H1 (cell line): ENCODE measurements at regions not wholly inside any gene's neighbourhood (a gene's known extent, or its start where the extent isn't known, plus 50 kb on each side); places are given as distances from the start of the nearest gene placed in this dataset.

ENCODE experiments used
- CTCF ChIA-PET: fragments of 300-600 bp; sonication (Branson Sonifier 250); formaldehyde crosslinking; loops from one replicate; lab custom pipeline; 2021; ENCODE audit not compliant: partially characterized antibody; lab: Charles Lee
- POLR2A ChIA-PET: fragments of 300-600 bp; sonication (Branson Sonifier 250); formaldehyde crosslinking; loops from one replicate; lab custom pipeline; 2021; ENCODE audit warnings: inconsistent platforms; ENCODE audit not compliant: partially characterized antibody; lab: Charles Lee
- DNase-seq, 2 experiments: peaks; one replicate each; pipeline versions ENCODE4 v3.0.0 to v3.0.0-alpha.2; 2010 to 2022; ENCODE audit warnings: low spot score in 2 of 2, low read depth in 1 of 2, mixed read lengths in 1 of 2
- FAIRE-seq: peaks from 2 replicates; lab custom pipeline; 2011; peaks lifted over from hg19 to GRCh38; lab: Jason Lieb, UNC
- H2AFZ ChIP-seq: 2 replicates; pipeline ENCODE4 v1.8.1; 2012; ENCODE audit warnings: low read length, inconsistent platforms
- H2AK5ac ChIP-seq: 2 replicates; pipeline ENCODE4 v1.6.1; 2013; ENCODE audit warnings: low read depth, low read length
- H2BK120ac ChIP-seq: replicated peaks from 2 replicates; pipeline ENCODE3; 2013; ENCODE audit warnings: low read depth, low read length, inconsistent platforms
- H2BK12ac ChIP-seq: 2 replicates; pipeline ENCODE4 v1.6.1; 2013; ENCODE audit warnings: low read depth, low read length
- H2BK15ac ChIP-seq: 2 replicates; pipeline ENCODE4 v1.6.1; 2013; ENCODE audit warnings: low read length
- H2BK20ac ChIP-seq: 2 replicates; pipeline ENCODE4 v1.6.1; 2013; ENCODE audit warnings: low read length
- H2BK5ac ChIP-seq: 2 replicates; pipeline ENCODE4 v1.6.1; 2013; ENCODE audit warnings: low read depth, low read length
- H3K14ac ChIP-seq: 2 replicates; pipeline ENCODE4 v1.6.1; 2013; ENCODE audit warnings: inconsistent platforms; ENCODE audit not compliant: insufficient read length
- H3K18ac ChIP-seq: 2 replicates; pipeline ENCODE4 v1.6.1; 2013; ENCODE audit warnings: low read length; ENCODE audit errors: extremely low read depth
- H3K23ac ChIP-seq: 2 replicates; pipeline ENCODE4 v1.6.1; 2013; ENCODE audit warnings: inconsistent platforms; ENCODE audit not compliant: insufficient read length
- H3K23me2 ChIP-seq: 2 replicates; pipeline ENCODE4 v1.6.1; 2013; ENCODE audit warnings: low read depth, low read length
- H3K27ac ChIP-seq: 2 replicates; pipeline ENCODE4 v1.6.1; 2011; ENCODE audit warnings: low read depth, low read length, inconsistent platforms
- H3K27me3 ChIP-seq, 4 experiments: replicated peaks in 1 of 4; 1 replicate in 1 of 4; 2 replicates in 3 of 4; pipeline versions ENCODE4 v1.6.1 to v1.8.1; 2011 to 2013; ENCODE audit warnings: low read length in 3 of 4, mild to moderate bottlenecking in 3 of 4, inconsistent platforms in 2 of 4, mixed read lengths in 2 of 4, moderate library complexity in 1 of 4; ENCODE audit not compliant: control insufficient read depth in 3 of 4, insufficient read depth in 3 of 4; ENCODE audit errors: extremely low read depth in 1 of 4
- H3K36me3 ChIP-seq, 4 experiments: 2 replicates each; pipeline versions ENCODE4 v1.6.1 to v1.8.1; 2011 to 2013; ENCODE audit warnings: mild to moderate bottlenecking in 4 of 4, low read length in 3 of 4, moderate library complexity in 2 of 4, control low read depth in 1 of 4, inconsistent platforms in 1 of 4; ENCODE audit not compliant: insufficient read depth in 4 of 4, control insufficient read depth in 2 of 4
- H3K4ac ChIP-seq: replicated peaks from 2 replicates; pipeline ENCODE3; 2013; ENCODE audit warnings: low read length, low read depth, mixed read lengths, inconsistent platforms; ENCODE audit not compliant: insufficient read length
- H3K4me1 ChIP-seq, 4 experiments: replicated peaks in 1 of 4; 1 replicate in 1 of 4; 2 replicates in 3 of 4; pipeline versions ENCODE4 v1.6.1 to v1.8.1; 2011 to 2013; ENCODE audit warnings: low read length in 3 of 4, inconsistent platforms in 2 of 4, mixed read lengths in 1 of 4; ENCODE audit not compliant: insufficient read depth in 4 of 4, control insufficient read depth in 3 of 4
- H3K4me2 ChIP-seq, 2 experiments: 2 replicates each; pipeline versions ENCODE4 v1.6.1 to v1.8.1; 2011 to 2013; ENCODE audit warnings: low read depth in 2 of 2, low read length in 2 of 2, control low read depth in 1 of 2, inconsistent platforms in 1 of 2, mild to moderate bottlenecking in 1 of 2; ENCODE audit not compliant: insufficient read depth in 1 of 2
- H3K4me3 ChIP-seq, 4 experiments: fragments of 200-600, 300-600 bp in 1 of 4; sonication (generic), shearing (Covaris generic), sonication (Bioruptor Twin) in 1 of 4; 2 replicates each; pipeline versions ENCODE4 v1.5.1 to v1.8.1; 2011 to 2016; ENCODE audit warnings: low read length in 4 of 4, low read depth in 3 of 4, control low read depth in 2 of 4, inconsistent platforms in 2 of 4, mild to moderate bottlenecking in 2 of 4, mixed read lengths in 1 of 4, moderate library complexity in 1 of 4; ENCODE audit not compliant: insufficient read depth in 2 of 4; ENCODE audit errors: extremely low read depth in 1 of 4
- H3K56ac ChIP-seq: replicated peaks from 2 replicates; pipeline ENCODE3; 2013; ENCODE audit warnings: low read depth, mild to moderate bottlenecking, mixed read lengths, low read length, inconsistent platforms; ENCODE audit not compliant: insufficient read length
- H3K79me1 ChIP-seq: 2 replicates; pipeline ENCODE4 v1.6.1; 2013; ENCODE audit warnings: low read depth, low read length, control low read depth
- H3K79me2 ChIP-seq, 2 experiments: 2 replicates each; pipeline versions ENCODE4 v1.6.1 to v1.8.1; 2012 to 2013; ENCODE audit warnings: low read length in 2 of 2, mild to moderate bottlenecking in 2 of 2, inconsistent platforms in 1 of 2; ENCODE audit not compliant: insufficient read depth in 2 of 2, control insufficient read depth in 1 of 2
- H3K9ac ChIP-seq, 4 experiments: replicated peaks in 1 of 4; 1 replicate in 1 of 4; 2 replicates in 3 of 4; pipeline versions ENCODE4 v1.6.1 to v1.8.1; 2011 to 2013; ENCODE audit warnings: low read depth in 3 of 4, low read length in 3 of 4, control low read depth in 2 of 4, mild to moderate bottlenecking in 2 of 4, moderate library complexity in 2 of 4, inconsistent platforms in 1 of 4; ENCODE audit errors: extremely low read depth in 1 of 4
- H3K9me3 ChIP-seq, 2 experiments: 2 replicates each; pipeline versions ENCODE4 v1.6.1 to v1.8.1; 2012 to 2013; ENCODE audit warnings: mild to moderate bottlenecking in 2 of 2, moderate library complexity in 2 of 2, control low read depth in 1 of 2, inconsistent platforms in 1 of 2, low read depth in 1 of 2, low read length in 1 of 2, mixed read lengths in 1 of 2; ENCODE audit not compliant: insufficient read depth in 2 of 2
- H4K20me1 ChIP-seq, 2 experiments: replicated peaks in 1 of 2; 2 replicates each; pipeline versions ENCODE3 to v1.8.1; 2011 to 2013; ENCODE audit warnings: inconsistent platforms in 2 of 2, low read length in 2 of 2, mild to moderate bottlenecking in 1 of 2; ENCODE audit not compliant: insufficient read depth in 2 of 2, control insufficient read depth in 1 of 2
- H4K5ac ChIP-seq: 2 replicates; pipeline ENCODE4 v1.6.1; 2013; ENCODE audit warnings: low read length, low read depth, mixed read lengths, inconsistent platforms; ENCODE audit not compliant: insufficient read length
- H4K8ac ChIP-seq: 2 replicates; pipeline ENCODE4 v1.8.0; 2013; ENCODE audit warnings: mild to moderate bottlenecking, moderate library complexity, low read length, inconsistent platforms; ENCODE audit not compliant: insufficient read depth; ENCODE audit errors: extremely low read depth
- H4K91ac ChIP-seq: replicated peaks from 2 replicates; pipeline ENCODE3; 2013; ENCODE audit warnings: low read length, mixed read lengths, inconsistent platforms; ENCODE audit not compliant: insufficient read length
- CBX5 ChIP-seq: fragments of 300-800, 300-1000 bp; sonication (generic); IDR thresholded peaks from 2 replicates; pipeline ENCODE4 v1.7.1; 2016; ENCODE audit warnings: antibody characterized with exemption, low read length, low read depth
- CREB1 ChIP-seq: IDR thresholded peaks from 2 replicates; pipeline ENCODE4 v1.6.1; 2012; ENCODE audit warnings: inconsistent platforms
- EGR1 ChIP-seq: IDR thresholded peaks from 2 replicates; pipeline ENCODE4 v1.6.1; 2011; ENCODE audit warnings: low read depth, low read length, borderline replicate concordance
- FOSL1 ChIP-seq: IDR thresholded peaks from 2 replicates; pipeline ENCODE4 v1.6.1; 2011; ENCODE audit warnings: mild to moderate bottlenecking, low read depth, low read length, moderate library complexity; ENCODE audit not compliant: insufficient read depth
- GTF2F1 ChIP-seq: IDR thresholded peaks from 2 replicates; pipeline ENCODE4 v1.6.1; 2012; ENCODE audit warnings: low read depth, low read length, improper control_type of control experiment, borderline replicate concordance
- HDAC2 ChIP-seq, 2 experiments: fragments of 300-600 bp in 1 of 2; sonication (generic) in 1 of 2; IDR thresholded peaks; 2 replicates each; pipeline ENCODE4 v1.6.1; 2011 to 2012; ENCODE audit warnings: low read depth in 2 of 2, low read length in 2 of 2, mild to moderate bottlenecking in 2 of 2, moderate library complexity in 2 of 2, borderline replicate concordance in 1 of 2, inconsistent platforms in 1 of 2
- JUND ChIP-seq: IDR thresholded peaks from 2 replicates; pipeline ENCODE4 v1.6.1; 2011; ENCODE audit warnings: mild to moderate bottlenecking, improper control_type of control experiment, low read length
- KDM1A ChIP-seq: fragments of 200-600, 300-600 bp; sonication (generic); IDR thresholded peaks from 2 replicates; pipeline ENCODE4 v1.7.1; 2016; ENCODE audit warnings: mild to moderate bottlenecking, low read length, borderline replicate concordance
- MAFK ChIP-seq: IDR thresholded peaks from 2 replicates; pipeline ENCODE4 v1.6.1; 2012; ENCODE audit warnings: low read depth, mild to moderate bottlenecking, improper control_type of control experiment, low read length
- NRF1 ChIP-seq: IDR thresholded peaks from 2 replicates; pipeline ENCODE4 v1.6.1; 2011; ENCODE audit warnings: mild to moderate bottlenecking, low read depth, low read length, improper control_type of control experiment
- RBBP5 ChIP-seq: IDR thresholded peaks from 2 replicates; pipeline ENCODE4 v1.7.1; 2012; ENCODE audit warnings: low read depth, mild to moderate bottlenecking, inconsistent platforms, low read length, moderate library complexity, borderline replicate concordance
- SUZ12 ChIP-seq: fragments of 200-600 bp; sonication (generic); IDR thresholded peaks from 2 replicates; pipeline ENCODE4 v1.6.1; 2012; ENCODE audit warnings: mild to moderate bottlenecking, inconsistent platforms, low read length, moderate library complexity, mixed read lengths
- YY1 ChIP-seq: IDR thresholded peaks from 2 replicates; pipeline ENCODE4 v1.6.1; 2011; ENCODE audit warnings: low read depth, mild to moderate bottlenecking, low read length
- ZNF274 ChIP-seq: IDR thresholded peaks from 2 replicates; pipeline ENCODE4 v1.7.0; 2012; ENCODE audit warnings: low read length, borderline replicate concordance; ENCODE audit errors: extremely low read depth
- WGBS, 2 experiments: shearing (Covaris generic) in 1 of 2; methylation state at CpG; one replicate each; pipeline versions ENCODE4 v1.1.6 to v1.1.7; 2013 to 2015; ENCODE audit warnings: low lambda C conversion rate in 2 of 2, mixed read lengths in 2 of 2, inconsistent platforms in 1 of 2, low coverage in 1 of 2, missing lambda C conversion rate in 1 of 2; ENCODE audit not compliant: insufficient replicate concordance in 2 of 2, insufficient coverage in 1 of 2, insufficient read length in 1 of 2; ENCODE audit errors: extremely low coverage in 1 of 2, missing lambda C conversion rate in 1 of 2; 5-methylcytosine and 5-hydroxymethylcytosine counted together
- TF ChIP-seq, protein P1 (sequence below): IDR thresholded peaks from 2 replicates; pipeline ENCODE4 v1.6.1; 2011; ENCODE audit warnings: low read depth, mild to moderate bottlenecking, low read length; ENCODE audit not compliant: insufficient read depth

DNA sequence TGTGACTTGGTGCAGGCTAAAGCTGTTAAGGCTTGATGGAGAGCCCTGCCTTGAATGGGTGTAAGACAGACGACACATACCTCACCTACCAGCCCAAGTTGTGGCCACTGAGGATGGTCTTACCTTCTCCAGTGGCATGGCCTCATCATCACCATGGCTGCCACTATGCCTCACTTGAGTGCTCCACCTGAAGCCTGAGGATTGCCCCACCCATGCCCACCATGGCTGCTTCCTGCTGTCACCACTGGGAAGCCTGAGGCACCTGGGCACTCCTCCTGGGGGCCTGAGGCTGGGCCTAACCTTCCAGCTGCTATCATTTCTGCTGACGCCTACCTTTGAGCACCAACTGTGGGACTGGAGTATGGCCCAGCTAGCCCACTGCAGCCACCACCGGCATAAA lies 1605.7 kb upstream of the FLRT2 start:
- Histone ChIP-seq H3K9me3 (no peaks in the 10 kb centered on the region), H4K91ac (no peak overlapping the region), H2BK15ac (no peak overlapping the region), H3K4me1 (no peaks in the 10 kb centered on the region), H4K8ac (no peak overlapping the region), H3K56ac (no peak overlapping the region), H3K4me3 (no peak overlapping the region), H2AFZ (no peak overlapping the region), H2BK20ac (no peak overlapping the region), H3K4ac (no peak overlapping the region), H4K20me1 (no peaks in the 10 kb centered on the region), H3K79me1 (no peaks in the 10 kb centered on the region), H3K4me2 (no peak overlapping the region), H2BK5ac (no peak overlapping the region), H3K23me2 (no peaks in the 10 kb centered on the region), H4K5ac (no peak overlapping the region), H3K14ac (no peak overlapping the region), H3K9ac (no peak overlapping the region), H3K18ac (no peak overlapping the region), H3K36me3 (no peaks in the 10 kb centered on the region), H2BK12ac (no peak overlapping the region), H3K27me3 (no peaks in the 10 kb centered on the region), H3K79me2 (no peaks in the 10 kb centered on the region), H3K23ac (no peak overlapping the region), H2BK120ac (no peak overlapping the region), H3K27ac (no peak overlapping the region), H2AK5ac (no peak overlapping the region)
- 89% methylated on average over 3 of the region's 3 CpGs; no CpG with 5 or more reads in 1 of the 2 experiments for WGBS, 2 experiments
- DNase-seq, result no peak
- FAIRE-seq, result no peak
- CTCF ChIA-PET, result interaction anchor here (0.5 to 1.3 kb wide), 2 partner anchors 45 to 690 kb away, joined by 3 read pairs; no protein-coding TSS in a partner anchor
- POLR2A ChIA-PET, result no interaction called here
- TF ChIP-seq MAFK (no peak), SUZ12 (no peak), CREB1 (no peak), YY1 (no peak), CBX5 (no peak), HDAC2 (IDR thresholded peaks at IDR 0.05; ENCODE audit: borderline replicate concordance in 1 of 2, low read depth in 2 of 2, low read length in 2 of 2) (no peak), FOSL1 (no peak), EGR1 (no peak), KDM1A (no peak), ZNF274 (no peak), RBBP5 (no peak), JUND (no peak), GTF2F1 (no peak), NRF1 (no peak)
- TF ChIP-seq, protein P1, sequence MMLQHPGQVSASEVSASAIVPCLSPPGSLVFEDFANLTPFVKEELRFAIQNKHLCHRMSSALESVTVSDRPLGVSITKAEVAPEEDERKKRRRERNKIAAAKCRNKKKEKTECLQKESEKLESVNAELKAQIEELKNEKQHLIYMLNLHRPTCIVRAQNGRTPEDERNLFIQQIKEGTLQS, result no peak
